ENCODE measurements at regions not wholly inside any gene's neighbourhood (a gene's known extent, or its start where the extent isn't known, plus 50 kb on each side); places are given as distances from the start of the nearest gene placed in this dataset.
"Not testable (repeated sequence)": the region's sequence is repeated elsewhere in the genome, so short reads cannot be mapped to it uniquely, and the experiment has no call there.

DNA sequence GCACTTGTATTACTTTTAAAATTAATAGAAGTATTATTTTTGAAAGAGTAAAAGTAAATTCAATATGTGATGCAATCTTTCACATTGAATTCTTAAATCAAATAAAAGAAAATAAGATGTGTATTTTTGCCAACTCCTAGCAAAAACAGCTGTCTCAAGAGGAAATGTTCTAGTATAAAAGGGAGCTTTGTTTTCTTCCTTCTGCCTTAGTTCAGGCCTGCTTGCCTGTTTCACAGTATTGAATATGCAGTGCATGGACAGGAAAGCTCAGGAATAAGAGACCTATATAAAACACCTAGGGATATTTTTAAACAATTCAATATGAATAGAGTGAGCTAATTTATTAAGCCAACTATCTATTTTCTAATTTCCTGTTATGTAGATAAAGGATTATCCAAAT is 294.8 kb upstream of the G2E3 start:
- DNase-seq (ENCODE audit: low spot score), result no peak

- no peak for DNase-seq (ENCODE audit: low spot score)
These were observed 292.7 kb upstream of the G2E3 start for GRCh38 chr14:30266290-30266689.

GRCh38 chr14:30267141-30267540 is 291.8 kb upstream of the G2E3 start:
- no peak for DNase-seq (ENCODE audit: low spot score)

GRCh38 chr14:30270200-30271161 is 288.5 kb upstream of the G2E3 start:
- peak; percentile 62 for DNase-seq (ENCODE audit: low spot score)

DNA sequence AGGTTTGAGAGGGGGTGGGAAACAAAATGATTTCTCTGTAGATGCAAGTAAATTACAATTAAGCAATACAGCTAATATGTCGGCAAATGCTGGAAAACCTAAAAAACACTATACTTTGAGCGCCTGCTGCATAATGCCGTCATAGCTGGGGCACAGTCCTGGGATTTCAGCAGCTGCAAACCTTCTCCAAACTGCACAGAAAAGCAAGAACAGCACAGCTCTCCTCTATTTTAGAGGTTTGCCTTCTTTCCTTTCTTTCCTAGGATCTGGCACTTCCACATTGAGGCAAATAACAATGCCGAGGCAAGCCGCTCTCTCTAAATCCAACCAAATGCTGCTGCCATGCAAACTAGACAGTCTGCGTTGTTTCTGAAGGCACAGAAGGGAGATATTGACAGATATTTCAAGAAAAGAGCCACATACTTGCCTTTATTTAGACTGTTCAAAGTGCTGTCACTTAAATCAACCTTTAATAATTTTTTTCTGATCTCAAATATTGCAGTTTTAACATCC is 287.1 kb upstream of the G2E3 start:
- DNase-seq (ENCODE audit: low spot score), result no peak

DNA sequence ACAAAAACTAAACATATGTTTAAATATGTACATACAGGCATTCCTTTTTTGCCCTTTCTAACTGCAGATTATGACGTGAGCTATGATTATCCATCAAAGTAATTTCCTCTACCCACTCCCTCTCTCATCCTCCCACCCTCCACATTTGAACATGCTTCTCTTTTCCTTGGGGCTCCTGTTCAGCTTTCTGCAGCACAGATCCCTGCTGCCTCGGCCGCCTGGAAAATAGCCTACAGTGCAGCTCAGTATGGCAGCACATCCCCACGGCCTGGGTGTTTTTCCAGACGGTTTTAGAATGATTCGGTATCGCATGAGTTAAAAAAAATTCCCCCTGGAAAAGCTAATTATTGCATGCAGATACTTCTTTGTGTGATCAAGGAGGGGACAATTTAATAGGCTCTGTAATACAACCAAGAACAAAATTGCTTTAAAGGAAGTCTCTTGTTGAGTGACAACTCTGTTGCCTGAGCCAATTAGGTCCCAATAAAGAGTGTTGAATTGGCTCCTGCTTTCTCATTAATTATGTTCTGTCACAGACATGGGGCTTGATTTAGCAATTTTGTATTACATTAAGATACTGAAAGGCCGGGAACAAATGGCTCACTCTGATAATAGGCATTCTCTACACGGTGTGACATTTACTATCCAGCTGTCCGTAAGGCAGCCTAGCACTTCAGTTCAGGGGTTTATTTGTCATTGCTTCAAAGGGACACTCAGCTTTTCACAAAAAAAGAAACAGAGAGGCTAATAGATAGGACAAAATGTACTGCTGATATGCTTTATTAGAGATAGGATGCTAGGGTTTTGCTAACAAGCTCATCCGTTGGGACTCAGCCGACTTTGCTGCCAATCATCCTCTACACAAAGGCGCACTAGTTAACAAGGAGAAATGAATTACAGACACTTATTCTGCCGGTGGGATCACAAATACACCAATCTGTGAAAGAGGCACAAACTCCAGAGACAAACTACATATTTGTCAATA is 285.8 kb upstream of the G2E3 start:
- no peak for DNase-seq (ENCODE audit: low spot score)

DNA sequence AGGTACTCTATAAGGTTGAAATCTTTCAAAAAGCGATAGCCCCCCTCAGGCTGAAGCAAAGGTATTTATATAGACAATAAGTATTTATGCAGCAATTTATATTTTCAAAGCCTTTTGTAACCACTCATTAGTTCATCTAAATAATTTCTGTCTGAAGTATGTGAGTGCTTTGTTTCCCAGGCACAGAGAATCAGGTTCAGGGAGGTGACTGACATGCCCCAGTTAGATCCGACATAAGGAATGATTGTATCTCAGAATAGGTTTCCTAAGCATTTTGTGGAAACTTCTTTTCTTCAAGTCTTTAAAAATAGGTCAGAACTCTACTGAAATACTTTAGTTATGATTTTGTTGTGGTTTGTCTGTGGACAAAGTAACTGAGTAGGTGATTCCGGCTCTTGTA is 283.4 kb upstream of the G2E3 start:
- no peak for DNase-seq (ENCODE audit: low spot score)

- DNase-seq (ENCODE audit: low spot score), result no peak
These were observed 281.7 kb upstream of the G2E3 start for GRCh38 chr14:30277268-30277667.

- DNase-seq (ENCODE audit: low spot score), result not testable (repeated sequence)
These were observed 280.1 kb upstream of the G2E3 start for GRCh38 chr14:30278856-30279255.

DNA sequence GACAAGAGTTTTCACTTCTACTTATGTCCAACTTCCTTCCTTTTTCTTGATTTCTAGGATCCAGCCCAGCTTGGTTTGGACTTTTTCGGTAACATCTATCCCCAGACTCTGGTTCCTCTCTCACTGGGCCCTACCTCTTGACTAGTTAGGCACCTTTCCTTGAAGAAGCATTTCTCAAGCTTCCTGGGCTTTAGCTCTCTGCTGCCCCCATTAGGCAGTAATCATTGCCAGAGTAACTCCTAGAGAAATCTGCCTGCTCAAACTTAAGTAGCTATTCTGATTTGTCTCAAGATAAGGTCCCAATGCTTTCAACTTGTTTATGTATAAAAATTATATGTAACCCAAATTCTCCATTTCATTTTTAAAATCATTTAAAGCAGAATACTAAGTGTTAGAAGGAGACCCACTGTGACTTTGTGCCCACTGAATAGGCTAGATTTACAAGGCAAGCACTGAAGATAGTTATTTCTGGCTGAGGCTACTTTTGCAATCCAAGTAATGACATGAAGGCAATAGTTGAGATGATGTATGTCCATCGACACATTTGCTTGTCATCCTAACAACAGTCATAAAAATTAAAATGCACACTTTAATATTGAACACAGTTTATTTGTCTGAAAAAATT is 275.0 kb upstream of the G2E3 start:
- DNase-seq (ENCODE audit: low spot score), result peak; percentile 22

DNA sequence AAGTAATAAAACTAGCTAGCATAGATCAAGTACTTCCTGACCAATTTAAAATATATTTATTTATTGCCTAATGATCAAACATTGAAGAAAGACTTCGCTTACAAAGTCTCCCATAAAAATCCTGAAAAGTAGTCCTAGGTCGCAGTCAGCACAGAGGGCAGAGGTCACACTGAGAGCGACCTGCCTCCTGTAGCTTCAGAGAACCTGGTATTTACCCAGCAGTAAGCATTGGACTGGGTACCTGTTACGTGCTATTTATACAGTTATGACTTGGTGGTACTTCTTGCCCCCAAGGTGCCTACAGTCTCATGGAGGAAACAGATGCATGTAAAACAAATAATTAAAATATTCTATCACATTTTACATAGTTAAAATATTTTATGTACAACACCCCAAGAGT is 274.1 kb upstream of the G2E3 start:
- no peak for DNase-seq (ENCODE audit: low spot score)

GRCh38 chr14:30287579-30288445 is 271.1 kb upstream of the G2E3 start:
- DNase-seq (ENCODE audit: low spot score), result no peak

GRCh38 chr14:30290001-30290400 is 269.0 kb upstream of the G2E3 start:
- DNase-seq (ENCODE audit: low spot score), result no peak

- DNase-seq (ENCODE audit: low spot score), result no peak
These were observed 267.7 kb upstream of the G2E3 start for GRCh38 chr14:30291216-30291615.

DNA sequence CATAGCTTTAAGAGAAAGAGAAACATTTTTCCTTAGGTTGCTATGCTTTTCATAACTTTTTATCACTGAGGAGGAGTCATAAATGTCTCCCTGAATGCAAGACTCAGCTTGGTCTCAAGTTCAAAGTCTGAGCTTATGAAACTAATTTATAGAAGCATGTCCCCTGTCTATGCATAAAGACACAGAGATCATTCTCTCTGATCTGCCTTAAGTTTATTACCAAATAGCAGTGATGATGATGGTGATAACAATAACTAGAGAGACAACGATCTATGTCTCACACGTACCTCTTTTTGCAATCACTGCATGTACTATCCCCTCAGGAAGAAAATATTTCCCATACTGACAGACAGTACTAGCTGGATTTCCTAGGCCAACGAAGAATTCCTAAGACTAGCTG is 266.4 kb upstream of the G2E3 start:
- DNase-seq (ENCODE audit: low spot score), result no peak

- no peak for DNase-seq (ENCODE audit: low spot score)
These were observed 263.0 kb upstream of the G2E3 start for GRCh38 chr14:30295980-30296379.

DNA sequence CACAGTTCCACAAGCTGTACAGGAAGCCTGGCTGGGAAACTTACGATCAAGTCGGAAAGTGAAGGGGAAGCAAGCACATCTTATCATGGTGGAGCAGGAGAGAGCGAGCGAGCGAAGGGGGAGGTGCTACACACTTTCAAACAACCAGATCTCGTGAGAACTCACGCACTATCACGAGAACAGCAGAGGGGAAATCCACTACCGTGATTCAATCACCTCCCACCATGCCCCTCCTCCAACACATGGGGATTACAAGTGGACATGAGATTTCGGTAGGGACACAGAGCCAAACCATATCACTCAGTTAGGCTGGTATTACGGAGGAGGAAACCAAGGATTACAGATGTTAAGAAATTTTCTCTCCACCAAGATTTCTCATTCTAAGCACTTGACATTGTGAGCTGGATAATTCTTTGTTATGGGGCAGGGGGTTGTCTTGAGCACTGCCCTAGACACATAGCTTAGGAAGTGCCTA is 262.0 kb upstream of the G2E3 start:
- DNase-seq (ENCODE audit: low spot score), result no peak

- no peak for DNase-seq (ENCODE audit: low spot score)
These were observed 260.8 kb upstream of the G2E3 start for GRCh38 chr14:30297876-30298795.

- no peak for DNase-seq (ENCODE audit: low spot score)
These were observed 259.0 kb upstream of the G2E3 start for GRCh38 chr14:30299915-30300314.

DNA sequence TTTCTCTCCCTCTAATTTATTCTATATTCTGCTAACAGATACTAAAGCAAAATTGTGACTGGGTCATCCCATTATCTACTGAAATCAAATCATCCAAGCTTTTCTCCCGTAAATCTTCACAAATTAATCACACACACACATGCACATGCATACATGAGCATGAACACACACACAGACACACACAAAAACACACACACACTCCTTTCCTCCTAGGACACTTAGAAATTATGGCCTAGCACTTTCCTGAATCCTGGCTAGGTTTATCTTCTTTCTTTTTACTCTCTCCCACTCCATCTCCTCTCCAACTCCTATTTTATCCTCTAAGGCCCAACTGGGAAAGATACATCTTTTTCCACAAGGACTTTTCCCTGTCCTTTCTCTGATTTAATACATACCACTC is 255.6 kb upstream of the G2E3 start:
- DNase-seq (ENCODE audit: low spot score), result no peak

Data from LoVo (cell line).